Dedifferentiated amniotic fluid mesenchymal stem cell (primary cell): ENCODE measurements at regions not wholly inside any gene's neighbourhood (a gene's known extent, or its start where the extent isn't known, plus 50 kb on each side); places are given as distances from the start of the nearest gene placed in this dataset.

Experiments used
- DNase-seq: peaks from one replicate; pipeline ENCODE4 v3.0.0-alpha.2; 2016; ENCODE audit errors: extremely low spot score

GRCh38 chr3:195011231-195011834 is 259.6 kb downstream of the XXYLT1 start:
- no peak for DNase-seq

- DNase-seq: no peak
Observed at GRCh38 chr3:195012100-195012499, 258.9 kb downstream of the XXYLT1 start.

- DNase-seq: no peak
Observed at GRCh38 chr3:195012571-195012970, 258.4 kb downstream of the XXYLT1 start.

- no peak for DNase-seq
Observed at GRCh38 chr3:195013411-195014361, 257.3 kb downstream of the XXYLT1 start.

- DNase-seq: no peak
Observed at GRCh38 chr3:195015021-195015420, 255.9 kb downstream of the XXYLT1 start.

- no peak for DNase-seq
Observed at GRCh38 chr3:195017151-195017550, 253.8 kb downstream of the XXYLT1 start.
